NCI-H748 (cell line): ENCODE measurements at regions not wholly inside any gene's neighbourhood (a gene's known extent, or its start where the extent isn't known, plus 50 kb on each side); places are given as distances from the start of the nearest gene placed in this dataset.

Source experiments
- DNase-seq: peaks from one replicate; lab custom pipeline; 2025; ENCODE audit not compliant: unreplicated experiment; lab: John Stamatoyannopoulos, UW

GRCh38 chr6:148271711-148272439, 70.8 kb upstream of the SASH1 start:
- no peak for DNase-seq

- no peak for DNase-seq
These were observed 70.0 kb upstream of the SASH1 start for GRCh38 chr6:148272597-148272996.

GRCh38 chr6:148273962-148274752, 68.5 kb upstream of the SASH1 start:
- no peak for DNase-seq

GRCh38 chr6:148274809-148275208, 67.8 kb upstream of the SASH1 start:
- no peak for DNase-seq

- DNase-seq = no peak
These were observed 57.4 kb upstream of the SASH1 start for GRCh38 chr6:148285205-148285604.

- no peak for DNase-seq
These were observed 56.1 kb upstream of the SASH1 start for GRCh38 chr6:148286563-148286962.

GRCh38 chr6:148287623-148288333, 54.9 kb upstream of the SASH1 start:
- DNase-seq = no peak

- no peak for DNase-seq
These were observed 54.1 kb upstream of the SASH1 start for GRCh38 chr6:148288541-148288940.

- no peak for DNase-seq
These were observed 53.5 kb upstream of the SASH1 start for GRCh38 chr6:148289153-148289552.

- no peak for DNase-seq
These were observed 50.8 kb upstream of the SASH1 start for GRCh38 chr6:148291876-148292275.
